ENCODE measurements at regions not wholly inside any gene's neighbourhood (a gene's known extent, or its start where the extent isn't known, plus 50 kb on each side); places are given as distances from the start of the nearest gene placed in this dataset.

DNA sequence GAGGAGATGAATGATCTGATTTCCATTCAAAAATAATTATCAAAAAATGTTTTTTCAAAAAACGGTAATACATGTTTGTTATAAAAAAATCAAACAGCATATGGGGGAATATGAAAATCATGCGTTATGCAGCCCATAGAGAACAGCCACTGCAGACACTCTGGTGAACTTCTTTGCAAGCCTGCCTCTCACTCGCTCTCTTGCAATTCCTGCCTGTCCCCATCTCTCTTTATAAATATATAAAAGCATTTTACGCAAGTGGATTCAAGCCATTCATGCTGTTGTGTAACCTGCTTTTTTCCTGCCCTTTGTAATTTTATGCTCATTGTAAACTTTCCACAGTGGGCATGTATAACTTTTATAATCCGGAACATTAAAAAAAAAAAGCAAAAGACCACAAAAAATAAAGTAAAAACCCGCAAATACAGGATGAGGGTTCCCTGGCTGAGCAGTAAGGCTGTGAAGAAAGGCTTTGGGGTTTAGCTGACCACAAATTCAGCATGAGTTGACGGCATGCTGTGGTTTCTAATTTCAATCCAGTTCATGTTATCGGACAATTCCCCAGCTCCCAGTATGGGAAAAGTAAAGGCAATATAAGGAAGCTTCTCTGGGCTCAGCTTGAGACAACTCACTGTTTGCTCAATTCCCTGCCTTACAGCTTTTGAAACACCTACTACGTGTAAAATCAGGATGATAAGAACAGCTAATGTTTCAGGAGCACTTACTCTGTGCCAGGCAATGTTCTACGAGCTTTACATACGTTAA, 52.8 kb upstream of the ZBTB40 start:
- no peaks in the 10 kb centered on the region for H3K36me3 ChIP-seq
- H3K4me3 ChIP-seq: no peak overlapping the region
- H3K4me1 ChIP-seq: no peaks in the 10 kb centered on the region
- DNase-seq (ENCODE audit: low spot score): no peak
- H3K27ac ChIP-seq: no peak overlapping the region
- H3K27me3 ChIP-seq: no peaks in the 10 kb centered on the region
- TF ChIP-seq, protein P1, sequence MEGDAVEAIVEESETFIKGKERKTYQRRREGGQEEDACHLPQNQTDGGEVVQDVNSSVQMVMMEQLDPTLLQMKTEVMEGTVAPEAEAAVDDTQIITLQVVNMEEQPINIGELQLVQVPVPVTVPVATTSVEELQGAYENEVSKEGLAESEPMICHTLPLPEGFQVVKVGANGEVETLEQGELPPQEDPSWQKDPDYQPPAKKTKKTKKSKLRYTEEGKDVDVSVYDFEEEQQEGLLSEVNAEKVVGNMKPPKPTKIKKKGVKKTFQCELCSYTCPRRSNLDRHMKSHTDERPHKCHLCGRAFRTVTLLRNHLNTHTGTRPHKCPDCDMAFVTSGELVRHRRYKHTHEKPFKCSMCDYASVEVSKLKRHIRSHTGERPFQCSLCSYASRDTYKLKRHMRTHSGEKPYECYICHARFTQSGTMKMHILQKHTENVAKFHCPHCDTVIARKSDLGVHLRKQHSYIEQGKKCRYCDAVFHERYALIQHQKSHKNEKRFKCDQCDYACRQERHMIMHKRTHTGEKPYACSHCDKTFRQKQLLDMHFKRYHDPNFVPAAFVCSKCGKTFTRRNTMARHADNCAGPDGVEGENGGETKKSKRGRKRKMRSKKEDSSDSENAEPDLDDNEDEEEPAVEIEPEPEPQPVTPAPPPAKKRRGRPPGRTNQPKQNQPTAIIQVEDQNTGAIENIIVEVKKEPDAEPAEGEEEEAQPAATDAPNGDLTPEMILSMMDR (IDR thresholded peaks at IDR 0.05): no peak
- no peaks in the 10 kb centered on the region for H3K9me3 ChIP-seq

DNA sequence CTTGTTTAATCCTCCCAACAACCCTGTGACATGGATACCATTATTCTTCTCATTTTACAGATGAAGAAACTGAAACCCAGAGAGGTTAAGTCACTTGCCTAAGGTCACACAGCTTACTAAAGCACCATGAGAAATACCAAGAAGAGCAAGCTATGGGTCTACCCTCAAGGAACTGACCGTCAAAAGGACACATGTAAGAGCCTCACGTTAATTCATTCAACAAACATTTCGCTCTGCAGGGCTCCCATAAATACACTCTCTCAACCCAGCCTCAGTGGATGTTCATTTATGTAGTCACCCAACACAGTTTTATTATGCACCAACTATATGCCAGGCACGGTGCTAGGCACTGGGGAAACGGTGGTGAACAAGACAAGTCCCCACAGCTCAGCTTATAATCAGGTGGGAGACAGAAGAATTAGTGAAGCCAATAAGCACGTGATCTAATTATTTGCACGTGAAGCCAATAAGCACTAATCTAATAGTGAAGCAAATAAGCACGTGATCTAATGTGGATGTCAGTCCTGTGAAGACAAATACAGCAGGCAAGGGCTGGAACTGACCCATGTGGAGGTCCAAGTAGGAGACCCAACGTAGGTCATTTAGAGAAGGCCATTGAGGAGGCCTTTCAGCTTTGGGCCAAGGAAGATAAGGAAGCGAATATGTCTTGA, 52.1 kb upstream of the ZBTB40 start:
- Histone ChIP-seq H3K27ac (no peak overlapping the region), H3K27me3 (no peaks in the 10 kb centered on the region), H3K9me3 (no peaks in the 10 kb centered on the region), H3K4me1 (no peaks in the 10 kb centered on the region), H3K36me3 (no peaks in the 10 kb centered on the region), H3K4me3 (no peak overlapping the region)
- no peak for DNase-seq (ENCODE audit: low spot score)
- TF ChIP-seq, protein P1 (IDR thresholded peaks at IDR 0.05): no peak

Small RNAs in the stretch of these regions (microRNA-seq; reads per million reads assigned to microRNA genes)
- 0 reads per million in 2 donors for gene MIR4418 (ENCODE audit: borderline number of aligned reads in 2 of 2, borderline replicate concordance in 1 of 2)
